ENCODE measurements at regions not wholly inside any gene's neighbourhood (a gene's known extent, or its start where the extent isn't known, plus 50 kb on each side); places are given as distances from the start of the nearest gene placed in this dataset.
"Not testable (repeated sequence)": the region's sequence is repeated elsewhere in the genome, so short reads cannot be mapped to it uniquely, and the experiment has no call there.

DNA sequence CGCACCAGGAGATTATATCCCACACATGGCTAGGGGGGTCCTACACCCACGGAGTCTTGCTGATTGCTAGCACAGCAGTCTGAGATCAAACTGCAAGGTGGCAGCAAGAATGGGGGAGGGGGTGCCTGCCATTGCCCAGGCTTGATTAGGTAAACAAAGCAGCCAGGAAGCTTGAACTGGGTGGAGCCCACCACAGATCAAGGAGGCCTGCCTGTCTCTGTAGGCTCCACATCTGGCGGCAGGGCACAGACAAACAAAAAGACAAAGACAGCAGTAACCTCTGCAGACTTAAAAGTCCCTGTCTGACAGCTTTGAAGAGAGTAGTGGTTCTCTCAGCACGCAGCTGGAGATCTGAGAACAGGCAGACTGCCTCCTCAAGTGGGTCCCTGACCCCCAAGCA, 55.1 kb upstream of the MAGEH1 start:
- not testable (repeated sequence) for TF ChIP-seq EZH2 (IDR thresholded peaks at IDR 0.05; ENCODE audit: low read depth, unreplicated experiment); CTCF (conservative IDR thresholded peaks at IDR 0.05; ENCODE audit: low read depth in 2 of 2); POLR2AphosphoS5 (IDR thresholded peaks at IDR 0.05; ENCODE audit: low read depth); JUNB (IDR thresholded peaks at IDR 0.05; ENCODE audit: unreplicated experiment); ZNF331 (CRISPR knock-in tag; IDR thresholded peaks at IDR 0.05; ENCODE audit: low read depth); CREB1 (CRISPR knock-in tag; IDR thresholded peaks at IDR 0.05; ENCODE audit: low read depth); ETS1 (IDR thresholded peaks at IDR 0.05); EZH2phosphoT487 (IDR thresholded peaks at IDR 0.05; ENCODE audit: unreplicated experiment); ZNF114 (CRISPR knock-in tag; IDR thresholded peaks at IDR 0.05)
- TF ChIP-seq, protein P1, sequence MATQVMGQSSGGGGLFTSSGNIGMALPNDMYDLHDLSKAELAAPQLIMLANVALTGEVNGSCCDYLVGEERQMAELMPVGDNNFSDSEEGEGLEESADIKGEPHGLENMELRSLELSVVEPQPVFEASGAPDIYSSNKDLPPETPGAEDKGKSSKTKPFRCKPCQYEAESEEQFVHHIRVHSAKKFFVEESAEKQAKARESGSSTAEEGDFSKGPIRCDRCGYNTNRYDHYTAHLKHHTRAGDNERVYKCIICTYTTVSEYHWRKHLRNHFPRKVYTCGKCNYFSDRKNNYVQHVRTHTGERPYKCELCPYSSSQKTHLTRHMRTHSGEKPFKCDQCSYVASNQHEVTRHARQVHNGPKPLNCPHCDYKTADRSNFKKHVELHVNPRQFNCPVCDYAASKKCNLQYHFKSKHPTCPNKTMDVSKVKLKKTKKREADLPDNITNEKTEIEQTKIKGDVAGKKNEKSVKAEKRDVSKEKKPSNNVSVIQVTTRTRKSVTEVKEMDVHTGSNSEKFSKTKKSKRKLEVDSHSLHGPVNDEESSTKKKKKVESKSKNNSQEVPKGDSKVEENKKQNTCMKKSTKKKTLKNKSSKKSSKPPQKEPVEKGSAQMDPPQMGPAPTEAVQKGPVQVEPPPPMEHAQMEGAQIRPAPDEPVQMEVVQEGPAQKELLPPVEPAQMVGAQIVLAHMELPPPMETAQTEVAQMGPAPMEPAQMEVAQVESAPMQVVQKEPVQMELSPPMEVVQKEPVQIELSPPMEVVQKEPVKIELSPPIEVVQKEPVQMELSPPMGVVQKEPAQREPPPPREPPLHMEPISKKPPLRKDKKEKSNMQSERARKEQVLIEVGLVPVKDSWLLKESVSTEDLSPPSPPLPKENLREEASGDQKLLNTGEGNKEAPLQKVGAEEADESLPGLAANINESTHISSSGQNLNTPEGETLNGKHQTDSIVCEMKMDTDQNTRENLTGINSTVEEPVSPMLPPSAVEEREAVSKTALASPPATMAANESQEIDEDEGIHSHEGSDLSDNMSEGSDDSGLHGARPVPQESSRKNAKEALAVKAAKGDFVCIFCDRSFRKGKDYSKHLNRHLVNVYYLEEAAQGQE (IDR thresholded peaks at IDR 0.05; ENCODE audit: unreplicated experiment): not testable (repeated sequence)

All from GM23338 (cell line).